HG03460 (cell line): ENCODE measurements at regions not wholly inside any gene's neighbourhood (a gene's known extent, or its start where the extent isn't known, plus 50 kb on each side); places are given as distances from the start of the nearest gene placed in this dataset.
"Not testable (repeated sequence)": the region's sequence is repeated elsewhere in the genome, so short reads cannot be mapped to it uniquely, and the experiment has no call there.

Experiments used
- ATAC-seq: cut with Tn5 transposase; IDR thresholded peaks from one replicate; pipeline ENCODE4 v1.9.1; 2021; ENCODE audit not compliant: unreplicated experiment

- ATAC-seq: no peak
These were observed 1154.3 kb downstream of the BCL11A start for GRCh38 chr2:59399126-59399525.

DNA sequence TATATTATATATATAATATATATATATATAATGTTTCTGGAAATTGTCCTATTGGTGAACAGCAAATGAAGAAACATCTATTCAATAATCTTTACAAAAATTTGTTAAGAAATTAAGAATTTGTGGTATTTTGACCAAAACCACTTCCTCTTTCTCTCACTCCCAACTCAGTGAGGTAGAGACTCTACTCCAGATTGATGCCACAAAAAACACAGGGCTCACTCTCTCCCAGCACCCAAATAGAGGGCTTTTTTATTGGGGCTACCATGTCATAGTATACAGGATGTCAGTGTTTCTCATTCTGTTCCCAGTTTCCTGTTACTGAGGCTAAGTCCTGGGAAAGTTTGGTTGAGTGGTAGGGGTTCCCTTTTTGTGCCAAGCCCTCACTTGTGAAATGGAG, 1155.4 kb downstream of the BCL11A start:
- ATAC-seq: no peak

- no peak for ATAC-seq
These were observed 1154.0 kb upstream of the FANCL start for GRCh38 chr2:59395119-59395518.

GRCh38 chr2:59391896-59392295, 1150.8 kb upstream of the FANCL start:
- ATAC-seq: no peak

GRCh38 chr2:59390581-59390980, 1149.5 kb upstream of the FANCL start:
- ATAC-seq: no peak

DNA sequence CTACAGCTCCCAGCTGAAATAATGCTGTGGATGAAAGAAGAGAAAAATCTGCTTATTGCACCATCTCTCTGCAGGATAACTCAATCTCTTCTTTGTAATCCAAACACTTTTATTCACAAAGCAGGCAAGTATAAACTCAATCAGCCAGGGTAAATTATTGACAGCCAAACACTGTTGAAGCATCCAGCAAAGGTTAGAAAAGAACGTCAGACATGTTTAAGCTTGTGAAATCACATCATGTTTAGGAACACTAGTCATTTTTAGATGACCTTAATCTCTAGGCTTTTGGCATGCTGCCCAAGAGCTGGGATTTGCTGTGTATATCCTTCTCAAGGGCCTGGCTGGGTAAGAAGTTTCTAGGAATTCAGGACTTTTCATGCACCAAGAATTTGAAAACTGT, 1148.1 kb upstream of the FANCL start:
- no peak for ATAC-seq

- ATAC-seq: no peak
These were observed 1144.8 kb upstream of the FANCL start for GRCh38 chr2:59385971-59386370.

- no peak for ATAC-seq
These were observed 1142.3 kb upstream of the FANCL start for GRCh38 chr2:59383473-59383872.

DNA sequence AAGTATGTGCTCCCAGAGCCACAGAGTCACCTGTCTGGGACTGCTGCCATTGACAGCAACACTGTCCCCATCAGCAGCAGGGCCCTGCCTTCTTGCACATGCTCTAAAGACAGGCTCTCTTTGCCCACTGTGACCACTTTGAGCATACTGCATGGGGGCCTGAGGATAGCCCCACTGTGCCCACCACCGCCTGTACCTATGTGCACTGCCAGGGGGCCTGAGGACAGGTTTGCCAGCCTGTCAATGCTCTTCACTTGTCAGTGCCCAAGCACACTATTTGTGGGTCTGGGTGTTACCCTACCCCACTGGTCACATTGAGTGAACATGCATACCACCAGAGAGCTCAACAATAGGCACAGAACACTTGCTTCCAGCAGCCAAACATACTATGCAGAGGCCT, 1137.0 kb upstream of the FANCL start:
- ATAC-seq: no peak

DNA sequence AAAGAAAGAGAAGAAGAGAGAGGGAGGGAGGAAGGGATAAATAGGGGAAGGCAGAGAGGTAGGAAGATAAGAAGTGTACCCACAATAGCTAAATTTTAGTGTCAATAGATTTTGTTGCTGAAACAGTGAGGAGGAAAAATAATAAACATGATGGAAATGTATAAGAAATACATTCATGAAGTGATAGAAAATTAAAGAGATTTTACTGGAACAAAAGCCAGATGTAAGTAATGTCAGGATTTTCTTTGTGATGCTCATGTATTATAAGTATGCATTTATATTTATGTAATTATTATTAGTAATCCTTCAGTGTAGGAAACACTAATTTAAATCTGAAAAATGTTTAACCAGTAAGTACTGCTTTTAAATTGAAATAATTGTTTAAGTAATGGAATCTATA, 1125.2 kb upstream of the FANCL start:
- ATAC-seq: no peak

DNA sequence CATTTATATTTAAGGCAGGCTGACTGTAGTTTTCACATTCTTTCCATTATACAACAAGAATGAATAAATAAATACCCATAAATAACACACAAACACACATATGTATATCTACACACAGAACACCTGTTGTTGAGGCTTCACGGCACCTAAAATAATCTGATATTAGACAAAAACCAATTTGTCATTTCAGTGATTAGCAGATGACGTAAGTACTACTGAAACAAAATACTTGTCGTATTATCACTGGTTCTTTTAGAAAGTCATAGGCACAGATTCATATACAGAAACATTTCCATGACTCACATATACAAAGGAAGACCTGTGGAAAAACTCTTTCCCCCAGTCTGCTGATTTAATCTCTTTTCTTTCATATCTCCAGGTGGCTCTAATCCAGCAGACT, 1113.4 kb upstream of the FANCL start:
- ATAC-seq: no peak

- no peak for ATAC-seq
These were observed 1112.3 kb upstream of the FANCL start for GRCh38 chr2:59353306-59353921.

- no peak for ATAC-seq
These were observed 1101.0 kb upstream of the FANCL start for GRCh38 chr2:59342166-59342565.

DNA sequence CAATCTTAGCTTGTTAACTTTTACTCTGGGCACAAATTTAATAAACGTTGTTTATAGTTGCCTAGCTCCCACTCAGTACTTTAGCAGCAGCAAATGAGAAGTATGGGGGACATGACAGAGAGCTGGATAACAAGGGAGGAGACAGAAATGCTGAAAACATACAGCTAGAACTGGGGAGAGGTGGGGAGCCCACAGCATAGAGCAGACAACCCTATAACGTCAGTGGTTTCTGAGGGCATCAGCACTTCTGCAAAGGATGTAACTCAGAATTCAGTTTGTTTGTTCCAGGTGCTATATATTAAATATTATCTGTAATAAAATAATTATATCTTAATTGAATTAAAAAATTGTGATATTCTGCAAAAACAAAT, 1098.7 kb upstream of the FANCL start:
- no peak for ATAC-seq

DNA sequence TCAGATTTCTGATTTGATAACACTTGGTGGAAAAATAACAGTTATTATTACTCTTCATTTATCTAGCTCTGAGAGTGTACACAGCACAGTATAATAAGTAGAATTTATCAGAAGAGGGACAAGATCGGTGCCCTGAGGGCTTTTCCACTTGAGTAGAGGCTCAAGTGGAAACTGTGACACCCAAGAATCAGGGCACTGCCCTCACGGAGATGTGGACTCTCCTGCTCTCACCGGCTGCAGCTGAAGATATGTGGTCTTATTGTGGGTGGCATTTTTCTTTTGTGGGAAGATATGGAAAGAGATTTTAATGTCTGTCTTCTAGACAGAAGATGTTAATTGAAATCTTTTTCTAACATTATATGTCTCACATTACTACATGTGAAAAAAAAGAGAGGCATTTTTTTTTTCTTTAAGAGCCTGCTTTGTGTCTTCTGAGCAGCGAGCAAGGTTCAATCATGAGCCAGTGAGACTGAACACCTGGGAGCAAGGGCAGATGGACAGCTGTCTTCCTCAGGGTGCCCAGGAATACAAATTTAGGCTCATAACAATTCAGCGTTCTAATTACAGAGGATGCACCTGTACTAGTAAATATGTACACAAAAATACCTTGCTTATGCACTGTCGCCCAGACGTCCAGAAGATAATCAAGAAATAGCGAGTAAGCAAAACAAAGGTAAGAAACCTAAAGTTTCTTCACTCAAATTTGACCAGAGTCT, 1098.2 kb upstream of the FANCL start:
- no peak for ATAC-seq

DNA sequence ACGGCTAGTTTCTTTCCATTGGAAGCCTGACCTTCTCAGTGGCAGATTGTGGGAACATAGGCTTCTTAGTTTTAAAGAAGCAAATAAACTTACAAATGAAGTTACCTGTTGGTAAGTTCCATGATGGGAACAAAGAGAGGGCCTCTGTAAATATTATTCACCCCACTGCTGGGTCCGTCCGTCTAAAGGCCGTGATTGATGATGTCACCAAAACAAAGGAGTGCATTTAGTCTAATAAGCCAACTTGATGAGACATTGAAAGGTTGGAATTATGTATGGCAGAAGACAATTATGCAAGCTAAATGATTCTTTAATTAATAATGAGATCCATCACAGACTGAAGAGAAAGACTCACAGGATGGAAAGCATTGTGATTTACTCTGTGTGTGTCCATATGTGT, 1091.9 kb upstream of the FANCL start:
- no peak for ATAC-seq

- ATAC-seq: not testable (repeated sequence)
These were observed 1085.6 kb upstream of the FANCL start for GRCh38 chr2:59326581-59327365.

GRCh38 chr2:59322870-59323269, 1081.7 kb upstream of the FANCL start:
- ATAC-seq: no peak

DNA sequence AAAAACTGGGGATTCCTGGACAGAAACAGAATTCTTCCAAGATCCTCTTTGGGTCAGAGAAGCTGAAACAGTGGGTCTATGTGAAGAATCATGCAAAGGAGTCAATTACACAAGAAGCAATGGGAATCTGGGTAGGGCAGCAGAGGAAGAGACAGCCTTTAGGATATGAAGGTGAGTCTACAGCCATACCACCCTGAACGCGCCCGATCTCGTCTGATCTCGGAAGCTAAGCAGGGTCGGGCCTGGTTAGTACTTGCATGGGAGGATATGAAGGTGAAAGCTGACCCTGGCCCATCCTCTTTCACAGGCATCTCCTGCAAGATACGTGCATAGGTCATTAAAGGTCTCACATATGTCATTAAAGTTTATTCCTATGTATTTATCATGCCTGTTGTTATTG, 1080.9 kb upstream of the FANCL start:
- no peak for ATAC-seq

- ATAC-seq: no peak
These were observed 1073.1 kb upstream of the FANCL start for GRCh38 chr2:59314031-59314766.
